HCT116 (cell line): ENCODE measurements at regions not wholly inside any gene's neighbourhood (a gene's known extent, or its start where the extent isn't known, plus 50 kb on each side); places are given as distances from the start of the nearest gene placed in this dataset.

ENCODE experiments used
- CEBPB ChIP-seq: IDR thresholded peaks from 2 replicates; pipeline ENCODE4 v1.6.1; 2012; ENCODE audit warnings: low read depth
- CTCF ChIP-seq, 3 experiments: fragments of 200-600 bp in 1 of 3; sonication (generic) in 1 of 3; IDR thresholded peaks in 2 of 3; conservative IDR thresholded peaks in 1 of 3; 2 replicates each; pipeline ENCODE4 v1.5.1; 2012 to 2017; ENCODE audit warnings: low read depth in 2 of 3, low read length in 2 of 3, antibody characterized with exemption in 1 of 3, borderline replicate concordance in 1 of 3, control low read depth in 1 of 3, mild to moderate bottlenecking in 1 of 3, mixed read lengths in 1 of 3, mixed run types in 1 of 3, moderate library complexity in 1 of 3; ENCODE audit not compliant: insufficient read depth in 1 of 3
- EGR1 ChIP-seq: IDR thresholded peaks from 2 replicates; pipeline ENCODE4 v1.6.1; 2012; ENCODE audit warnings: low read depth
- ELF1 ChIP-seq: IDR thresholded peaks from 2 replicates; pipeline ENCODE4 v1.6.1; 2012; ENCODE audit warnings: low read depth, borderline replicate concordance
- FOSL1 ChIP-seq: IDR thresholded peaks from 2 replicates; pipeline ENCODE4 v1.6.1; 2012; ENCODE audit warnings: low read depth
- JUND ChIP-seq: IDR thresholded peaks from 2 replicates; pipeline ENCODE4 v1.6.1; 2012
- POLR2A ChIP-seq: IDR thresholded peaks from 2 replicates; pipeline ENCODE4 v1.7.0; 2011; ENCODE audit warnings: borderline replicate concordance; ENCODE audit not compliant: insufficient read depth, insufficient read length; ENCODE audit errors: extremely low read depth
- POLR2AphosphoS5 ChIP-seq: IDR thresholded peaks from 2 replicates; pipeline ENCODE4 v1.6.1; 2011; ENCODE audit warnings: mild to moderate bottlenecking, low read depth, low read length, moderate library complexity
- REST ChIP-seq: IDR thresholded peaks from 2 replicates; pipeline ENCODE4 v1.6.1; 2012; ENCODE audit warnings: low read depth

- TF ChIP-seq REST (no peak), JUND (no peak), CTCF (IDR thresholded peaks at IDR 0.05 in 2 of 3, conservative IDR thresholded peaks at IDR 0.05 in 1 of 3; ENCODE audit: borderline replicate concordance in 1 of 3, insufficient read depth in 1 of 3, low read depth in 2 of 3, low read length in 2 of 3) (no peak), ELF1 (no peak), FOSL1 (no peak), POLR2A (no peak), CEBPB (no peak), POLR2AphosphoS5 (no peak), EGR1 (no peak)
These were observed 67.7 kb upstream of the SRD5A3 start for GRCh38 chr4:55278316-55278715.
